Fibroblast of lung (primary cell): ENCODE measurements at regions not wholly inside any gene's neighbourhood (a gene's known extent, or its start where the extent isn't known, plus 50 kb on each side); places are given as distances from the start of the nearest gene placed in this dataset.

Experiments
- EZH2 ChIP-seq: IDR thresholded peaks from 2 replicates; pipeline ENCODE4 v1.5.1; 2012; ENCODE audit warnings: low read length, control low read depth, mild to moderate bottlenecking; ENCODE audit errors: missing control alignments
- TF ChIP-seq, protein P1 (sequence below), 2 donors: IDR thresholded peaks in 1 of 2; conservative IDR thresholded peaks in 1 of 2; 1 replicate in 1 of 2; 2 replicates in 1 of 2; pipeline ENCODE4 v1.5.1; 2011 to 2012; ENCODE audit warnings: low read length in 2 of 2, control low read depth in 1 of 2, inconsistent platforms in 1 of 2, low read depth in 1 of 2, mild to moderate bottlenecking in 1 of 2

- TF ChIP-seq, protein P1, sequence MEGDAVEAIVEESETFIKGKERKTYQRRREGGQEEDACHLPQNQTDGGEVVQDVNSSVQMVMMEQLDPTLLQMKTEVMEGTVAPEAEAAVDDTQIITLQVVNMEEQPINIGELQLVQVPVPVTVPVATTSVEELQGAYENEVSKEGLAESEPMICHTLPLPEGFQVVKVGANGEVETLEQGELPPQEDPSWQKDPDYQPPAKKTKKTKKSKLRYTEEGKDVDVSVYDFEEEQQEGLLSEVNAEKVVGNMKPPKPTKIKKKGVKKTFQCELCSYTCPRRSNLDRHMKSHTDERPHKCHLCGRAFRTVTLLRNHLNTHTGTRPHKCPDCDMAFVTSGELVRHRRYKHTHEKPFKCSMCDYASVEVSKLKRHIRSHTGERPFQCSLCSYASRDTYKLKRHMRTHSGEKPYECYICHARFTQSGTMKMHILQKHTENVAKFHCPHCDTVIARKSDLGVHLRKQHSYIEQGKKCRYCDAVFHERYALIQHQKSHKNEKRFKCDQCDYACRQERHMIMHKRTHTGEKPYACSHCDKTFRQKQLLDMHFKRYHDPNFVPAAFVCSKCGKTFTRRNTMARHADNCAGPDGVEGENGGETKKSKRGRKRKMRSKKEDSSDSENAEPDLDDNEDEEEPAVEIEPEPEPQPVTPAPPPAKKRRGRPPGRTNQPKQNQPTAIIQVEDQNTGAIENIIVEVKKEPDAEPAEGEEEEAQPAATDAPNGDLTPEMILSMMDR (conservative IDR thresholded peaks at IDR 0.05 in 1 of 2, IDR thresholded peaks at IDR 0.05 in 1 of 2; ENCODE audit: low read depth in 1 of 2, low read length in 2 of 2): no peak
- TF ChIP-seq EZH2: no peak
Measured at GRCh38 chr4:187191676-187192075, 468.0 kb upstream of the FAT1 start.
